ENCODE measurements at regions not wholly inside any gene's neighbourhood (a gene's known extent, or its start where the extent isn't known, plus 50 kb on each side); places are given as distances from the start of the nearest gene placed in this dataset.

DNA sequence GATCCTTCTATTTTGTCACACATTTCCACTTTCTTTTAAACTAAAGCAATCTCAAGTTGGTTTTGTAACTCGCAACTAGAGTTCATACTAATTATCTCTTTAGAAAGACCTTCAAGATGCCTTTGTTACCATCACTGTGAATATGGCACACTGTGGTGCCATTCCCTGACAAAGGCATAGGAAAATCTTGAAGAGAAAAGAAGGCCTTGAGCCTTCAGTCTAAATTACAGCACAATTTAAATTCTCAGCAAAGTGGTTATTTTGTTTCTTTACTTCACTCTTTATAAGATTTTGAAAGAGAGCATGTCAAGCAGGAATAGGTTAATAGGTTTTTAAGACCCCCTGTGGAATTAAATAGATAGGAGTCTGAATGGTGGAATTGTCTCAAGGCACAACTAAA lies 89.0 kb upstream of the BANK1 start:
- no peak for TF ChIP-seq EP300 (IDR thresholded peaks at IDR 0.05)
- TF ChIP-seq POLR2A (IDR thresholded peaks at IDR 0.05): no peak
- no peak for TF ChIP-seq CTCF (IDR thresholded peaks at IDR 0.05)
- TF ChIP-seq POLR2AphosphoS5 (IDR thresholded peaks at IDR 0.05): no peak

Measured in sigmoid colon (tissue), 4 donors.